DMS53 (cell line): ENCODE measurements at regions not wholly inside any gene's neighbourhood (a gene's known extent, or its start where the extent isn't known, plus 50 kb on each side); places are given as distances from the start of the nearest gene placed in this dataset.
A peak's percentile ranks its signal among the peaks of the same experiment; 100 is the strongest.
"Not testable (repeated sequence)": the region's sequence is repeated elsewhere in the genome, so short reads cannot be mapped to it uniquely, and the experiment has no call there.

Experiments
- DNase-seq: peaks from one replicate; lab custom pipeline; 2025; lab: John Stamatoyannopoulos, UW

DNA sequence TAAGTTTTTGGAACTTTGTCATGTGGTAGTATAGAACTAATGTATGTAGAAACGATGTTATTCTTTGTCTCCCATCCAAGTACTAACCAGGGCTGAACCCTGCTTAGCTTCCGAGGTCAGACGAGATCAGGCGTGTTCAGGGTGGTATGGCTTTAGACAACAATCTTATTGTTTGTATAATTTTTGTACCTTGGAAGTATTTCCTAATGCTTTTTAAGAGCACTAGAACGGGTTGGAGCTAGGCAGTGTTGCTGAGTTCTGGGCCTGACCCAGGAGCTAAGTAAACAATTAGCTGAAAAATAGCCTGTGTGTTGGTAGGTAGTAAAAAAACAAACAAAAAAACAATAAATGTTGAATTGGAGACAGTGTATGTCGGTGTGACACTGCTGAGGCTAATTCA lies 244.3 kb downstream of the EMP1 start:
- DNase-seq: no peak

DNA sequence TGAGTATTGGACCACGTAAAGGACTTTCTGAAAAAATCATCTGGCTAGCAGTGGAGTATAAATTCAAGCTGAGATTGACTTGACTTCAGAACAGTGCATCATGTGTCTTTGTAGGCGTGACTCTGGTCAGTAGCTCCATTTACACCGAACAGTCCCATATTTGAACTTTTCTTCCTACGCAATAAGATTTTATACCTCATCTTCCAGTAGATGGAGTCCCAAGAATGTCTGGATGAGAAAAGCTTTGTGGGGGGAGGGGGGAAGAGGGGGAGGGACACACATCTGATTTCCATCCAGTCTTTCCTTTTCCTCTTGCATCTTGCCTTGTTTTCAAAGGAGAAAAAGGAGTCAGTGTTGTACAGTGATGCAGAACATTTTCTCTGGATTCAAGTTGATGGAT lies 241.0 kb downstream of the EMP1 start:
- DNase-seq: no peak

- DNase-seq: no peak
These were observed 240.3 kb downstream of the EMP1 start for GRCh38 chr12:13436696-13437391.

GRCh38 chr12:13436182-13436581 lies 239.7 kb downstream of the EMP1 start:
- no peak for DNase-seq

- DNase-seq: no peak
These were observed 238.9 kb downstream of the EMP1 start for GRCh38 chr12:13435235-13435933.

GRCh38 chr12:13433768-13434167 lies 237.2 kb downstream of the EMP1 start:
- DNase-seq: no peak

GRCh38 chr12:13431041-13431440 lies 234.5 kb downstream of the EMP1 start:
- DNase-seq: no peak

- peak; percentile 28 for DNase-seq
These were observed 232.2 kb downstream of the EMP1 start for GRCh38 chr12:13428538-13429265.

DNA sequence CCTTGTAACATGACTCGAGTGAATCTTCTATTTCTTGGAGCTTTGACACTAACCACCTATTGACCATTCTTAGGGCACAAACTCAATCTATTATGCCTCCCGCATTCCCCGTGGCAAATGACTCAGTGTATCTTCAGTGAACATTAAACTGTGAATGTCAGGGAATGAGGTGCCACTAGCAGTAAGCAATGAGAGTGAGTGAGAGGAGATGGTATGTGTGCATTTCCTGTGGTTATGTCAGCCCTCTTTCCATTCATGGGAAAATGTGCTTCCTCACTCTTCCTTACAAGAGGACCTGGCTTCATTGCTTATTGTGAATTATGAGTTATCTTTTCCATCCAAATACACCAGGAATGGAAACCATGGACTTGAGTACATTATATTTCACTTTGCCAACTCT lies 229.2 kb downstream of the EMP1 start:
- peak; percentile 15 for DNase-seq

- DNase-seq: no peak
These were observed 225.8 kb downstream of the EMP1 start for GRCh38 chr12:13422291-13422690.

GRCh38 chr12:13417516-13417915 lies 221.0 kb downstream of the EMP1 start:
- no peak for DNase-seq

DNA sequence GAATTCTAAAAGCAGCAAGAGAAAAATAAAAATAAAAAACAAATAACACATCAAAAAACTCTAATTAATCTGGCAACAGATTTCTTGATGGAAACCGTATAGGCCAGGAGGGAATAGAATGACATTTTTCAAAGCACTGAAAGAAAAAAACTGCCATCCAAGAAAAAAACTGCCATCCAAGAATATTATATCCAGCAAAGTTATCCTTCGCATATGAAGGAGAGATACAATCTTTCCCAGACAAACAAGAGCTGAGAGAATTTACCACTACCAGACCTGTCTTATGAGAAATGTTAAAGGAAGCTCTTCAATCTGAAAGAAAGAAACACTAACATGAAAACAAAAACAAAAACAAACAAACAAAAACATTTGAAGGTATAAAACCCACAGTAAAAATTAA lies 214.8 kb downstream of the EMP1 start:
- DNase-seq: peak; percentile 20

GRCh38 chr12:13405961-13406703 lies 209.6 kb downstream of the EMP1 start:
- no peak for DNase-seq

DNA sequence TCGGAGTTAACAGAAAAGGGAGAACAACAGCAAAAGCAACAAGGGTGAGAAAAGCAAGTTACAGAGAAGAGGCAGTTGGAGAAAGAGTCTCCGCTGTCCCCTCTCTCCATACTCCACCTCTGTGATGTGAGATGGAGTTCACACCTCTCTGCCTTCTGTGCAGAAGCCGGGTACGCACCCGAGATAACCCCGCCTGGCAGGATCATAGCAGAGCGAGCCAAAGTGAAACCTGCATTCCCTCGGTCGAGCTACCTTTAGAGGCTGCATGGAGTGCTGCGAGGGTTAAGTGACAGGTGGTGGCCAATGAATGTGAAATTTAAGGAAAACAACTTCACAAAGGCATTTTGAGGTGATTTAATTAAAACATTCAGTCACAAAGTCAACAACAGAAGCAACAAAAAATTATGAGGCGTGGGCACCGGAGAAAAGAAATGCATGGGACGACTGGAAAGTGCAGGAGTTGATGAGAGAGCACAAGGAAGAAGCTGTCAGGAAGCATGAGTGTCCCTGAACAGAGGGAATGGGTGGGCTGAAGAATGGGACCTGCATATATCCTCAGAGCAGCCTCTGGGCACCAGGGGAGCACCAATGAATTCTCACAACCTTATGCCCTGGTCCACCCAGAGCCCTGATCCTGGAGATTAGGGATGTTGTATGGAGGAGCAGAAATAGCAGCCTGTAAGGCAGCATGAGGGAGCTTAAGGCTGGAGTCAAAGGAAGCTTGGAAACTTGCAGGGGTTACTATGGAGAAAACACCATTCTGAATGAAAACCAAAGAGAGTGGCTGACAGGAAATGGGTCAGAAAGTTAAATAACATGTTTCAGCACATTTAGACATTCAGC lies 208.3 kb downstream of the EMP1 start:
- peak; percentile 58 for DNase-seq

DNA sequence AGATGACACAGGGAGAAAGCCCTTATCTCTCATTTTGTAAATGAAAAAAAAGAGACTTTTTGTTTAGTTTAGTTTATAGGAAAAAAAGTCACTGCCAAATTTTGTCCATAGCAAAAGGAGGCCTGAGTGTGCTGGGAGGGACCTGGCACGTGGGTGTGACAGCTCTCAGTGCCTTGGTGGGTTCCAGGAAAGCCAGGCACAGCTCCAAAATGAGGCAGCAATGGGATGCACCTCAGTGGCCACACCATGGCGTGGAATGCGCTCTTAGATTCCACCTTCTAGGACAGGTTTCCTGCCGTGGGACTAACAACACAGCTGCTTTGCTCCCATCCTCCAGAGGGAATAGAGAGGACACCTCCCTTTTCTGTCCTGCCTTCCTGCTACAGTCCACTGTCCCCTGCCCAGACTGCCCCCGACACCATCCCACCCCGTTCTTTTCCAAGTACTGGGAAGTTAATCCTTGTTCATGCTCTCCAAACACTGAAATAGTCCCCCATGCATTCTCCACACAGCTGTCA lies 207.6 kb downstream of the EMP1 start:
- peak; percentile 50 for DNase-seq

- not testable (repeated sequence) for DNase-seq
These were observed 194.8 kb downstream of the EMP1 start for GRCh38 chr12:13391375-13391774.

DNA sequence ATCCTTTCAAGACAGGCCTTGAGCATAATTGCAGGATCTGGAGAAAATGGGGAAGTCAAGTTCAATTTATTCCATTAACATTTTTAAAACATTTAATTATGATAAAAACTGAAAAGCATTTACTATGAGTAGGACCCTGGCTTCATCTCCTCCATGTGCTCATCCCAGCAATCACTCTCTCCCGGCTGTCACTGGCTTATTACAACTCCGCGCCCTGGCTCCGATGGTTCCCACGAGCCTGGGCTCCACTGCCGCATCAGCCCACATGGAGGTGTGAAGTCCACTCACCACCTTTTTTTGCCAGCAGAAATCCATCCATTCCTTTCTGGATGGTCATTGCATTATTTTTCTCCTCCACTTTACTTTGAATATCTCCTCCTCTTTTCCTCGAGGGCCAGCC lies 194.4 kb downstream of the EMP1 start:
- no peak for DNase-seq

GRCh38 chr12:13390381-13390861 lies 193.9 kb downstream of the EMP1 start:
- DNase-seq: peak; percentile 92

DNA sequence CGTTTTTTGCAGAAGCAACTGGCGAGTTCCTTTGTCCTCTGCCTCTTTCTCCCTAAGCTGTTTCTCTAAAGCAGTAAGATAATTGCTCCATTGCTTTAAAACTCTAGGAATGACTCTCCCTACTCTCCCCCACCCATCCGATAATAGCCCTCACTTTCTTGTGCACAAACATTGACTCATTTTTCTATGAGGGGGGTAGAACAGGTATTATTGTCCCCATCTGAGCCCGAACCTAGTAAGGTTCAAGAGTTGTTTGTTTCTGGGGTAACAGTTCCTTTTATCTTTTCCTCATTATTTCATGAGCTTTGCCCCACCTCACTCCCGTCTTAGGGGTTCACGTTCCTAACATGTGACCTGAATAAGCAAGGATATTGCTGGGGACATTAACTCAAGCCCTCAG lies 190.6 kb downstream of the EMP1 start:
- DNase-seq: no peak

DNA sequence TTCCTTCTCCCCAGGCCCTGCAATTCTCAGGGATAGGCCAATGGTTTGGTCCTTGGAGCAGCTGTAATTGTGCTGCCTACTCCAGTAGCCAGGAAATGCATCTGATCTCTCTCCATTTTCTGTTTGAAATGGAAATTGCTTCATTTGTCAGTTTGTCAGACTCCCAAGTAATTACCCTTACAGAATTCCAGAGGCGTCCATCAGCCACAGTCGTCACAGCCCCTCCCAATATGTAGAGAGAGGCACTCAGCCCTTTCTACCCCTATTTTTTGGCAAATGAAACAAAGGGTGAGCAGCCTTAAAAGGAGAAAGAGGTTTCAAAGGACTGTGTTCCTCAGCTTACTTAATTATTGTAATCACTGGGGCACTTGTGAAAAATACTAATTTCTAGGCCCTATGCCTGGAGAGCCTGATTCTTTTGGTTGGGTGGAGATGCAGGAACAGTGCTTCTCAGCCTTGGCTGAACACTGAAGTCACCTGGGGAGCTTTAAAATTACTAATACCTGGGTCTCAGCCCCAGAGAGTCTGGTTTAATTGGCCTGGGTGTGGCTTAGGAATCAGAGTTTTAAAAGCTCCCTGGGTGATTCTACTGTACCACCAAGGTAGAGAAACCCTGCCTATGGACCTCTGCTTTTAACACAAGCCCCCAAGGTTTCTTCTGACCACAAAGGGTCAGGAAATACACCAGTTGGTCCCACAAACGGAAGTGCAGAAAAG lies 190.0 kb downstream of the EMP1 start:
- DNase-seq: no peak
